ENCODE measurements at regions not wholly inside any gene's neighbourhood (a gene's known extent, or its start where the extent isn't known, plus 50 kb on each side); places are given as distances from the start of the nearest gene placed in this dataset.

GRCh38 chr15:79193103-79193502, 89.4 kb upstream of the ANKRD34C start:
- TF ChIP-seq POLR2A (IDR thresholded peaks at IDR 0.05) = no peak
- TF ChIP-seq, protein P1, sequence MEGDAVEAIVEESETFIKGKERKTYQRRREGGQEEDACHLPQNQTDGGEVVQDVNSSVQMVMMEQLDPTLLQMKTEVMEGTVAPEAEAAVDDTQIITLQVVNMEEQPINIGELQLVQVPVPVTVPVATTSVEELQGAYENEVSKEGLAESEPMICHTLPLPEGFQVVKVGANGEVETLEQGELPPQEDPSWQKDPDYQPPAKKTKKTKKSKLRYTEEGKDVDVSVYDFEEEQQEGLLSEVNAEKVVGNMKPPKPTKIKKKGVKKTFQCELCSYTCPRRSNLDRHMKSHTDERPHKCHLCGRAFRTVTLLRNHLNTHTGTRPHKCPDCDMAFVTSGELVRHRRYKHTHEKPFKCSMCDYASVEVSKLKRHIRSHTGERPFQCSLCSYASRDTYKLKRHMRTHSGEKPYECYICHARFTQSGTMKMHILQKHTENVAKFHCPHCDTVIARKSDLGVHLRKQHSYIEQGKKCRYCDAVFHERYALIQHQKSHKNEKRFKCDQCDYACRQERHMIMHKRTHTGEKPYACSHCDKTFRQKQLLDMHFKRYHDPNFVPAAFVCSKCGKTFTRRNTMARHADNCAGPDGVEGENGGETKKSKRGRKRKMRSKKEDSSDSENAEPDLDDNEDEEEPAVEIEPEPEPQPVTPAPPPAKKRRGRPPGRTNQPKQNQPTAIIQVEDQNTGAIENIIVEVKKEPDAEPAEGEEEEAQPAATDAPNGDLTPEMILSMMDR (IDR thresholded peaks at IDR 0.05) = no peak
